ENCODE measurements at regions not wholly inside any gene's neighbourhood (a gene's known extent, or its start where the extent isn't known, plus 50 kb on each side); places are given as distances from the start of the nearest gene placed in this dataset.

DNA sequence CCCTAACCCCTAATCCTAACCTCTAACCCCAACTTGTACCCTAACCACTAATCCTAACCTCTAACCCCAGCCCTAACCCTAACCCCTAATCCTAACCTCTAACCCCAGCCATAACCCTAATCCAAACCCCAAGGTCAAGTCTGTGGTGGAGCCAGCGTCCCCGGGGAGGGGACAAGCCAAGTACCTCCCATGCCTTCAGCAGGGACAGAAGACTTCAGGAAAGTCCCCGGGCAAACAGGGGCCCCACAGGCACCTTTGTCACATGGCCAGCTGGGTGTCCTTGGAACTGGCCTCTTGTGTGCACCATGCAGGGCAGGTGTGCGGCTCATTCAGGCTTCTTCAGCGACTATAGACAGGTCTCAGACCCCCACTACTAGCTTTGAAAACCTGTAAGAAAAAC is 555.8 kb downstream of the BRD1 start:
- Histone ChIP-seq H3K4me3 (no peak overlapping the region), H3K27me3 (replicated peaks; ENCODE audit: insufficient read depth) (no peaks in the 10 kb centered on the region), H3K27ac (no peak overlapping the region), H4K20me1 (ENCODE audit: insufficient read depth) (no peaks in the 10 kb centered on the region), H3K4me1 (ENCODE audit: insufficient read depth) (no peaks in the 10 kb centered on the region), H3K36me3 (ENCODE audit: low read depth) (no peaks in the 10 kb centered on the region), H3K9me3 (ENCODE audit: low read depth) (no peaks in the 10 kb centered on the region), H3F3A (ENCODE audit: insufficient read depth) (no peaks in the 10 kb centered on the region), H3K9ac (no peak overlapping the region), H3K79me2 (ENCODE audit: insufficient read depth) (no peaks in the 10 kb centered on the region), H2AFZ (no peak overlapping the region), H3K4me2 (ENCODE audit: unreplicated experiment) (no peak overlapping the region), H3K9me2 (ENCODE audit: insufficient read depth) (no peaks in the 10 kb centered on the region)
- no peak for DNase-seq
- 16 to 25% methylated on average over 5 of the region's 5 CpGs for WGBS, 2 experiments (ENCODE audit: low coverage in 1 of 2, low lambda C conversion rate in 2 of 2, missing lambda C conversion rate in 2 of 2)
- no peak for TF ChIP-seq EZH2phosphoT487 (IDR thresholded peaks at IDR 0.05; ENCODE audit: insufficient read depth, low read depth)
- in situ Hi-C loops (cut with MboI), result no loop called here

DNA sequence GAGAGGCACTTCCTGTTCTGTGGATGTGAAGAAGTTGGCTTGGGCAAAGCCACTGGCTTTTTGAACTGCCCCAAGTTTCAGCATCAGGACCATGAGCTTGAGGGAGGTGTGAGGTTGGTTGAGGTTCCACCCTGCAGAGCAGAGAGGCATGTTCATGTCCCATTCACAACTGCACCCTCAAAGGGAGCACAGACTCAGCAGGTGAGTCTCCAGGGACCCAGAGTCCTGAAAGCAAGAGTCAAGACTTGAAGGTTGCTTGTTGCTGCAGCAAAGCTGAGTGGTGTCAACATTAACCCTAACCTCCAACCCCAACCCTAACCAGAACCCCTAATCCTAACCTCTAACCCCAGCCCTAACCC is 556.3 kb downstream of the BRD1 start:
- Histone ChIP-seq H3K9me2 (ENCODE audit: insufficient read depth) (no peaks in the 10 kb centered on the region), H3K36me3 (ENCODE audit: low read depth) (no peaks in the 10 kb centered on the region), H3K27me3 (replicated peaks; ENCODE audit: insufficient read depth) (no peaks in the 10 kb centered on the region), H3K27ac (no peak overlapping the region), H3F3A (ENCODE audit: insufficient read depth) (no peaks in the 10 kb centered on the region), H3K4me2 (ENCODE audit: unreplicated experiment) (no peak overlapping the region), H3K4me3 (no peak overlapping the region), H3K9me3 (ENCODE audit: low read depth) (no peaks in the 10 kb centered on the region), H3K9ac (no peak overlapping the region), H4K20me1 (ENCODE audit: insufficient read depth) (no peaks in the 10 kb centered on the region), H2AFZ (no peak overlapping the region), H3K4me1 (ENCODE audit: insufficient read depth) (no peaks in the 10 kb centered on the region), H3K79me2 (ENCODE audit: insufficient read depth) (no peaks in the 10 kb centered on the region)
- DNase-seq, result no peak
- in situ Hi-C loops (cut with MboI), result no loop called here
- TF ChIP-seq EZH2 (IDR thresholded peaks at IDR 0.05; ENCODE audit: insufficient read depth, poor library complexity, severe bottlenecking) (no peak), EZH2phosphoT487 (IDR thresholded peaks at IDR 0.05; ENCODE audit: insufficient read depth, low read depth) (no peak)

DNA sequence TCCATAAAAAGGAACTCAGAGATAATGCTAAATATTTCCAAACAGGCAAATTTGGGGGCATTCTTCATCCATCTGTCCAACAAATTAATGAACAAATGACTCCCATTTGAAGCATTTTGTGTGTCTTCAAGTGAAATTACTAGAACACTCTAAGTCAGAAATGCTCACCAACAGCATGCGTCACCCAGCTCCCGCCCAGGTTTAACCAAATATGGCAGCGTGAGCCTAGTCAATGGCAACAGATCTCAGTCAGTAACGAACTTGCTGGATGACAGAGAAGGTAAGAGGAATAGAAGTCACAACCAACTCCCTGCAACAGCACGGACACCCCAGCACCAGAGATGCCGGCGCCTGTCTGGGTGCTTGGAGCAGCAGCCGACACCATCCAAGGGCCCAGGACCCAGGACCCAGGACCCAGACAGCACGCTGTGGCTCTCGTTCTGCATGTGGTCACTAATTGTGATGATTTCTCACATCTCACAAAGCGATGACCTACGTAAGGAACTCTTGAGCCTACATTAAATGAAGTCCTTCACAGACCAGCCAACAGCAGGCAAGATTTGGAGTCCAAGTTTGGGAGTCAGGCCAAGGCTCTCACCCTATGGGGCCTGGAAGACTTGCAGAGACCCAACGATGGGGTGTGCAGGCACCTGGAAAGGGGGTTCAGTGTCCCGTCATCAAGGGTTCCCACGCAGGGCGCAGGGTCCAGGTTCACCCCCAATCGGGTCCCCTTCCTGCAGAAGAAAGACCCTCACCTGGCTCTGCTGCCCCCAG is 556.9 kb downstream of the BRD1 start:
- no peaks in the 10 kb centered on the region for H3K9me3 ChIP-seq (ENCODE audit: low read depth)
- H3K79me2 ChIP-seq (ENCODE audit: insufficient read depth), result no peaks in the 10 kb centered on the region
- no peaks in the 10 kb centered on the region for H3K9me2 ChIP-seq (ENCODE audit: insufficient read depth)
- no peaks in the 10 kb centered on the region for H4K20me1 ChIP-seq (ENCODE audit: insufficient read depth)
- no peak for TF ChIP-seq EZH2phosphoT487 (IDR thresholded peaks at IDR 0.05; ENCODE audit: insufficient read depth, low read depth)
- no peak for TF ChIP-seq EZH2 (IDR thresholded peaks at IDR 0.05; ENCODE audit: insufficient read depth, poor library complexity, severe bottlenecking)
- H3K4me3 ChIP-seq, result no peak overlapping the region
- DNase-seq, result no peak
- no peaks in the 10 kb centered on the region for H3K36me3 ChIP-seq (ENCODE audit: low read depth)
- H3K27me3 ChIP-seq (replicated peaks; ENCODE audit: insufficient read depth), result no peaks in the 10 kb centered on the region
- no peak overlapping the region for H3K4me2 ChIP-seq (ENCODE audit: unreplicated experiment)
- no peak overlapping the region for H3K27ac ChIP-seq
- no peak overlapping the region for H3K9ac ChIP-seq
- no peaks in the 10 kb centered on the region for H3F3A ChIP-seq (ENCODE audit: insufficient read depth)
- in situ Hi-C loops (cut with MboI), result no loop called here
- no peak overlapping the region for H2AFZ ChIP-seq
- 52 to 54% methylated on average over 17 of the region's 17 CpGs for WGBS, 2 experiments (ENCODE audit: low coverage in 1 of 2, low lambda C conversion rate in 2 of 2, missing lambda C conversion rate in 2 of 2)
- no peaks in the 10 kb centered on the region for H3K4me1 ChIP-seq (ENCODE audit: insufficient read depth)

DNA sequence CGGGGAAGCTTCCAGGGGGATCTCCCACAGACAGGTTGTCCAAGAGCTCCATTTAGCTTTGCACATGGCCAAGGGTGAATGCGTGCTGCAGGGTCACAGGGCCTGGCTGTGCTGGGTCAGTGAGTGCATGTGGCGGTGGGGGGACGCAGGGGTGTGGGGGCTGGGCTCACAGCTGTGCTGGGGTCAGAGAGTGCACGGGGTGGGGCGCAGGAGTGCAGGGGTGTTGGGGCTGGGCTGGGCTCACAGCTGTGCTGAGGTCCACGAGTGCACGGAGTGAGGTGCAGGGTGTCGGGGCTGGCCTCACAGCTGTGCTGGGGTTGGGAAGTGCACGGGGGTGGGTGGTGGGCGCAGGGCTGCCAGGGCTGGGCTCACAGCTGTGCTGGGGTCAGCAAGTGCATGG is 557.7 kb downstream of the BRD1 start:
- Histone ChIP-seq H3K27me3 (replicated peaks; ENCODE audit: insufficient read depth) (no peaks in the 10 kb centered on the region), H4K20me1 (ENCODE audit: insufficient read depth) (no peaks in the 10 kb centered on the region), H3K4me2 (ENCODE audit: unreplicated experiment) (no peak overlapping the region), H3K9me3 (ENCODE audit: low read depth) (no peaks in the 10 kb centered on the region), H2AFZ (no peak overlapping the region), H3K27ac (no peak overlapping the region), H3K9me2 (ENCODE audit: insufficient read depth) (no peaks in the 10 kb centered on the region), H3K4me3 (no peak overlapping the region), H3K9ac (no peak overlapping the region), H3K4me1 (ENCODE audit: insufficient read depth) (no peaks in the 10 kb centered on the region), H3F3A (ENCODE audit: insufficient read depth) (no peaks in the 10 kb centered on the region), H3K79me2 (ENCODE audit: insufficient read depth) (no peaks in the 10 kb centered on the region), H3K36me3 (ENCODE audit: low read depth) (no peaks in the 10 kb centered on the region)
- TF ChIP-seq EZH2 (IDR thresholded peaks at IDR 0.05; ENCODE audit: insufficient read depth, poor library complexity, severe bottlenecking), result no peak
- no peak for TF ChIP-seq EZH2phosphoT487 (IDR thresholded peaks at IDR 0.05; ENCODE audit: insufficient read depth, low read depth)
- DNase-seq, result no peak
- in situ Hi-C loops (cut with MboI), result no loop called here
- WGBS, 2 experiments (ENCODE audit: low coverage in 1 of 2, low lambda C conversion rate in 2 of 2, missing lambda C conversion rate in 2 of 2), result 17 to 20% methylated on average over 4 to 11 of the region's 11 CpGs

DNA sequence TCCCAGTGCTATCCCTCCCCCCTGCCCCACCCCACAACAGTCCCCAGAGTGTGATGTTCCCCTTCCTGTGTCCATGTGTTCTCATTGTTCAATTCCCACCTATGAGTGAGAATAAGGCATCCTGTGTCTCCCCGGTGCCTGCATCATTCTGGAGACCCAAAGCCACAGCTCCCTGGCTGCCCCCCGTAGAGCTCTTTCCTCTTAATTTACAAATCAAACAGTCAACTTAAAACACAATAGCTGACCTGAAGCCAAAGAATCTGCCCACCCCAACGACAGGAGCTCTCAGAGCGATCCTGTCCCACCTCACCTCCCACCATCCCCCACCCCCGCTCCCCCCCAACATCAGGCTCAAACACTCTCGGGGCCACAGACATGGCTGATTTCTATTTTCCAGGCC is 558.3 kb downstream of the BRD1 start:
- H4K20me1 ChIP-seq (ENCODE audit: insufficient read depth), result no peaks in the 10 kb centered on the region
- no peaks in the 10 kb centered on the region for H3K9me2 ChIP-seq (ENCODE audit: insufficient read depth)
- WGBS, 2 experiments (ENCODE audit: low coverage in 1 of 2, low lambda C conversion rate in 2 of 2, missing lambda C conversion rate in 2 of 2), result 19 to 20% methylated on average over 5 to 6 of the region's 6 CpGs
- H2AFZ ChIP-seq, result no peak overlapping the region
- TF ChIP-seq EZH2phosphoT487 (IDR thresholded peaks at IDR 0.05; ENCODE audit: insufficient read depth, low read depth), result no peak
- TF ChIP-seq EZH2 (IDR thresholded peaks at IDR 0.05; ENCODE audit: insufficient read depth, poor library complexity, severe bottlenecking), result no peak
- H3K4me1 ChIP-seq (ENCODE audit: insufficient read depth), result no peaks in the 10 kb centered on the region
- H3K27ac ChIP-seq, result no peak overlapping the region
- H3K4me2 ChIP-seq (ENCODE audit: unreplicated experiment), result no peak overlapping the region
- H3K9me3 ChIP-seq (ENCODE audit: low read depth), result no peaks in the 10 kb centered on the region
- in situ Hi-C loops (cut with MboI), result no loop called here
- no peak for DNase-seq
- no peaks in the 10 kb centered on the region for H3F3A ChIP-seq (ENCODE audit: insufficient read depth)
- no peaks in the 10 kb centered on the region for H3K79me2 ChIP-seq (ENCODE audit: insufficient read depth)
- H3K4me3 ChIP-seq, result no peak overlapping the region
- H3K9ac ChIP-seq, result no peak overlapping the region
- no peaks in the 10 kb centered on the region for H3K27me3 ChIP-seq (replicated peaks; ENCODE audit: insufficient read depth)
- no peaks in the 10 kb centered on the region for H3K36me3 ChIP-seq (ENCODE audit: low read depth)
